ENCODE measurements at regions not wholly inside any gene's neighbourhood (a gene's known extent, or its start where the extent isn't known, plus 50 kb on each side); places are given as distances from the start of the nearest gene placed in this dataset.

DNA sequence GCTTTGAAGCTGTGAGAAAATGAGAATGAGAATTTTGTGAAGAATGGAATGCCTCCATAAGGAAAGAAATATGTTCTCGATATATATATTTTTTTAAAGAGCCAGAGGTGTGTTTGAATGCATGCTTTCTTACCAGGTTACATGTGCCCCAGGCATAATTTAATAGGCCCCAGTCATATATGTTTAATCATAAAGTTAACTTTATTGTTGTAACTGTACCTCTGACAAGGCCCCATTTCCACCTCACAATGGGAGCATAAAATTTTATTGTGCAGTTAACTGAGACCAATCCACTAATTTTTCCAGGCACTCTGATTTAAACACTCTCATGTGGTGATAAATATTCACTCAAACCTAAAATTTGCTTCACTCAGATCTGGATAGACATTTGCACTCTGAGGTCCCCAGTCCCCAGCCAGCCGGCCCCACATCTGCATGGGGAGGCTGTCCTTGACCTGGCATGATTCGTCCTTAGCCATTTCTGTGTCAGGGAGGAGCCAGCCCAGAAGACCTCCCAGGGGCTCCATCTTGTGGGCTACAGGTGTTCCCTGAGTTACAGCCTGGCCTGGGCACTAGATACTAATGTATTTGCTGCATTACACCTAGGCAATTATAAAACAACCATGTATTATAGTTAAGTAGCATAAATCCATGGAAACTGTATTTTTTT lies 245.8 kb downstream of the MTRR start:
- TF ChIP-seq ZZZ3 (IDR thresholded peaks at IDR 0.05; ENCODE audit: control insufficient read depth, insufficient read length, low read depth) = no peak
- TF ChIP-seq, protein P1, sequence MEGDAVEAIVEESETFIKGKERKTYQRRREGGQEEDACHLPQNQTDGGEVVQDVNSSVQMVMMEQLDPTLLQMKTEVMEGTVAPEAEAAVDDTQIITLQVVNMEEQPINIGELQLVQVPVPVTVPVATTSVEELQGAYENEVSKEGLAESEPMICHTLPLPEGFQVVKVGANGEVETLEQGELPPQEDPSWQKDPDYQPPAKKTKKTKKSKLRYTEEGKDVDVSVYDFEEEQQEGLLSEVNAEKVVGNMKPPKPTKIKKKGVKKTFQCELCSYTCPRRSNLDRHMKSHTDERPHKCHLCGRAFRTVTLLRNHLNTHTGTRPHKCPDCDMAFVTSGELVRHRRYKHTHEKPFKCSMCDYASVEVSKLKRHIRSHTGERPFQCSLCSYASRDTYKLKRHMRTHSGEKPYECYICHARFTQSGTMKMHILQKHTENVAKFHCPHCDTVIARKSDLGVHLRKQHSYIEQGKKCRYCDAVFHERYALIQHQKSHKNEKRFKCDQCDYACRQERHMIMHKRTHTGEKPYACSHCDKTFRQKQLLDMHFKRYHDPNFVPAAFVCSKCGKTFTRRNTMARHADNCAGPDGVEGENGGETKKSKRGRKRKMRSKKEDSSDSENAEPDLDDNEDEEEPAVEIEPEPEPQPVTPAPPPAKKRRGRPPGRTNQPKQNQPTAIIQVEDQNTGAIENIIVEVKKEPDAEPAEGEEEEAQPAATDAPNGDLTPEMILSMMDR (IDR thresholded peaks at IDR 0.05 in 2 of 3, conservative IDR thresholded peaks at IDR 0.05 in 1 of 3; ENCODE audit: control insufficient read depth in 2 of 3, extremely low read depth in 1 of 3, insufficient read depth in 1 of 3, low read depth in 3 of 3, low read length in 3 of 3) = no peak
- no peak for TF ChIP-seq ZNF274 (IDR thresholded peaks at IDR 0.05; ENCODE audit: insufficient read depth, insufficient read length)
- TF ChIP-seq RAD21 (IDR thresholded peaks at IDR 0.05; ENCODE audit: insufficient read depth, low read depth, low read length) = no peak
- TF ChIP-seq ETV6 (conservative IDR thresholded peaks at IDR 0.05 in 1 of 2, IDR thresholded peaks at IDR 0.05 in 1 of 2; ENCODE audit: borderline replicate concordance in 1 of 2, low read depth in 1 of 2) = no peak
- no peak for TF ChIP-seq SPI1 (IDR thresholded peaks at IDR 0.05; ENCODE audit: borderline replicate concordance, insufficient read depth, low read depth, low read length)
- TF ChIP-seq ZNF24 (IDR thresholded peaks at IDR 0.05) = no peak
- no peak for TF ChIP-seq GABPA (IDR thresholded peaks at IDR 0.05; ENCODE audit: low read depth)
- TF ChIP-seq YY1 (IDR thresholded peaks at IDR 0.05; ENCODE audit: low read depth, low read length) = no peak
- TF ChIP-seq, protein P2, sequence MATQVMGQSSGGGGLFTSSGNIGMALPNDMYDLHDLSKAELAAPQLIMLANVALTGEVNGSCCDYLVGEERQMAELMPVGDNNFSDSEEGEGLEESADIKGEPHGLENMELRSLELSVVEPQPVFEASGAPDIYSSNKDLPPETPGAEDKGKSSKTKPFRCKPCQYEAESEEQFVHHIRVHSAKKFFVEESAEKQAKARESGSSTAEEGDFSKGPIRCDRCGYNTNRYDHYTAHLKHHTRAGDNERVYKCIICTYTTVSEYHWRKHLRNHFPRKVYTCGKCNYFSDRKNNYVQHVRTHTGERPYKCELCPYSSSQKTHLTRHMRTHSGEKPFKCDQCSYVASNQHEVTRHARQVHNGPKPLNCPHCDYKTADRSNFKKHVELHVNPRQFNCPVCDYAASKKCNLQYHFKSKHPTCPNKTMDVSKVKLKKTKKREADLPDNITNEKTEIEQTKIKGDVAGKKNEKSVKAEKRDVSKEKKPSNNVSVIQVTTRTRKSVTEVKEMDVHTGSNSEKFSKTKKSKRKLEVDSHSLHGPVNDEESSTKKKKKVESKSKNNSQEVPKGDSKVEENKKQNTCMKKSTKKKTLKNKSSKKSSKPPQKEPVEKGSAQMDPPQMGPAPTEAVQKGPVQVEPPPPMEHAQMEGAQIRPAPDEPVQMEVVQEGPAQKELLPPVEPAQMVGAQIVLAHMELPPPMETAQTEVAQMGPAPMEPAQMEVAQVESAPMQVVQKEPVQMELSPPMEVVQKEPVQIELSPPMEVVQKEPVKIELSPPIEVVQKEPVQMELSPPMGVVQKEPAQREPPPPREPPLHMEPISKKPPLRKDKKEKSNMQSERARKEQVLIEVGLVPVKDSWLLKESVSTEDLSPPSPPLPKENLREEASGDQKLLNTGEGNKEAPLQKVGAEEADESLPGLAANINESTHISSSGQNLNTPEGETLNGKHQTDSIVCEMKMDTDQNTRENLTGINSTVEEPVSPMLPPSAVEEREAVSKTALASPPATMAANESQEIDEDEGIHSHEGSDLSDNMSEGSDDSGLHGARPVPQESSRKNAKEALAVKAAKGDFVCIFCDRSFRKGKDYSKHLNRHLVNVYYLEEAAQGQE (IDR thresholded peaks at IDR 0.05; ENCODE audit: low read depth, low read length) = no peak
- TF ChIP-seq, protein P3, sequence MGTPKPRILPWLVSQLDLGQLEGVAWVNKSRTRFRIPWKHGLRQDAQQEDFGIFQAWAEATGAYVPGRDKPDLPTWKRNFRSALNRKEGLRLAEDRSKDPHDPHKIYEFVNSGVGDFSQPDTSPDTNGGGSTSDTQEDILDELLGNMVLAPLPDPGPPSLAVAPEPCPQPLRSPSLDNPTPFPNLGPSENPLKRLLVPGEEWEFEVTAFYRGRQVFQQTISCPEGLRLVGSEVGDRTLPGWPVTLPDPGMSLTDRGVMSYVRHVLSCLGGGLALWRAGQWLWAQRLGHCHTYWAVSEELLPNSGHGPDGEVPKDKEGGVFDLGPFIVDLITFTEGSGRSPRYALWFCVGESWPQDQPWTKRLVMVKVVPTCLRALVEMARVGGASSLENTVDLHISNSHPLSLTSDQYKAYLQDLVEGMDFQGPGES (IDR thresholded peaks at IDR 0.05) = no peak
- TF ChIP-seq RELA (IDR thresholded peaks at IDR 0.05; ENCODE audit: borderline replicate concordance, partially characterized antibody) = no peak
- TF ChIP-seq, protein P4, sequence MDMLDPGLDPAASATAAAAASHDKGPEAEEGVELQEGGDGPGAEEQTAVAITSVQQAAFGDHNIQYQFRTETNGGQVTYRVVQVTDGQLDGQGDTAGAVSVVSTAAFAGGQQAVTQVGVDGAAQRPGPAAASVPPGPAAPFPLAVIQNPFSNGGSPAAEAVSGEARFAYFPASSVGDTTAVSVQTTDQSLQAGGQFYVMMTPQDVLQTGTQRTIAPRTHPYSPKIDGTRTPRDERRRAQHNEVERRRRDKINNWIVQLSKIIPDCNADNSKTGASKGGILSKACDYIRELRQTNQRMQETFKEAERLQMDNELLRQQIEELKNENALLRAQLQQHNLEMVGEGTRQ (IDR thresholded peaks at IDR 0.05; ENCODE audit: borderline replicate concordance, low read depth, low read length) = no peak
- TF ChIP-seq MTA3 (IDR thresholded peaks at IDR 0.05; ENCODE audit: borderline replicate concordance, low read length) = no peak

All from GM12878 (cell line).